K562 (cell line): ENCODE measurements at regions not wholly inside any gene's neighbourhood (a gene's known extent, or its start where the extent isn't known, plus 50 kb on each side); places are given as distances from the start of the nearest gene placed in this dataset.

Experiments
- HDAC8 ChIP-seq: fragments of 450-650 bp; IDR thresholded peaks from 2 replicates; pipeline ENCODE4 v1.6.1; 2016; ENCODE audit warnings: mild to moderate bottlenecking, missing genetic modification characterization, moderate library complexity, missing compliant biosample characterization
- KDM2B ChIP-seq: fragments of 250-450 bp; sonication (Bioruptor Pico); IDR thresholded peaks from 2 replicates; pipeline ENCODE4 v1.8.0; 2021; ENCODE audit warnings: mild to moderate bottlenecking, moderate library complexity
- NCOA1 ChIP-seq: fragments of 450-650 bp; IDR thresholded peaks from 2 replicates; pipeline ENCODE4 v1.6.1; 2016; ENCODE audit warnings: low read depth
- RBM39 ChIP-seq: fragments of 200-400 bp; formaldehyde crosslinking; optimal IDR thresholded peaks from 2 replicates; pipeline ENCODE3; 2018; ENCODE audit warnings: low read depth, low read length
- SMAD1 ChIP-seq: fragments of 150-350 bp; IDR thresholded peaks from 2 replicates; pipeline ENCODE4 v1.6.1; 2014; ENCODE audit warnings: low read length, low read depth; ENCODE audit not compliant: partially characterized antibody
- SRF ChIP-seq, 2 experiments: fragments of 250-450, 450-650 bp in 1 of 2; sonication (Bioruptor Pico) in 1 of 2; sonication (generic) in 1 of 2; formaldehyde crosslinking; IDR thresholded peaks; 2 replicates each; pipeline versions ENCODE4 v1.5.0 to v1.5.1; 2020 to 2022; ENCODE audit warnings: mild to moderate bottlenecking in 1 of 2, missing genetic modification reagents in 1 of 2
- SRSF3 ChIP-seq: fragments of 200-400 bp; formaldehyde crosslinking; IDR thresholded peaks from 2 replicates; pipeline ENCODE4 v1.6.1; 2016; ENCODE audit warnings: mild to moderate bottlenecking, low read length, moderate library complexity; ENCODE audit not compliant: insufficient read depth
- VEZF1 ChIP-seq: fragments of 200-800 bp; sonication (Bioruptor generic); IDR thresholded peaks from 2 replicates; pipeline ENCODE4 v1.6.1; 2017; ENCODE audit warnings: missing genetic modification characterization, missing compliant biosample characterization
- ZNF717 ChIP-seq: fragments of 250-450 bp; sonication (Bioruptor Pico); IDR thresholded peaks from 2 replicates; pipeline ENCODE4 v1.5.0; 2021

GRCh38 chr13:112143753-112144615 is 77.0 kb downstream of the SOX1 start (continued):
- no peak for TF ChIP-seq SRF (CRISPR knock-in tag; IDR thresholded peaks at IDR 0.05)
- no peak for TF ChIP-seq HDAC8 (tag)
- TF ChIP-seq RBM39: no peak
- TF ChIP-seq NCOA1: no peak
- TF ChIP-seq KDM2B (CRISPR knock-in tag): no peak
- no peak for TF ChIP-seq SRSF3
- TF ChIP-seq VEZF1 (CRISPR knock-in tag): no peak
- TF ChIP-seq SMAD1: no peak
- no peak for TF ChIP-seq ZNF717 (CRISPR knock-in tag)
- TF ChIP-seq, all 486 proteins: peak for 0
